DND-41 (cell line): ENCODE measurements at regions not wholly inside any gene's neighbourhood (a gene's known extent, or its start where the extent isn't known, plus 50 kb on each side); places are given as distances from the start of the nearest gene placed in this dataset.

Experiments used
- CTCF ChIP-seq: IDR thresholded peaks from 2 replicates; pipeline ENCODE4 v1.5.1; 2012; ENCODE audit warnings: borderline replicate concordance, low read length, moderate library complexity, mild to moderate bottlenecking; ENCODE audit not compliant: poor library complexity, severe bottlenecking; ENCODE audit errors: extremely low read depth
- EZH2 ChIP-seq: IDR thresholded peaks from 3 replicates; pipeline ENCODE4 v1.6.1; 2012; ENCODE audit warnings: borderline replicate concordance, low read depth, mild to moderate bottlenecking, moderate library complexity, low read length, inconsistent platforms; ENCODE audit not compliant: severe bottlenecking

- TF ChIP-seq CTCF: no peak
- TF ChIP-seq EZH2: no peak
These were observed 558.3 kb downstream of the BRD1 start for GRCh38 chr22:49269371-49269770.
